ENCODE measurements at regions not wholly inside any gene's neighbourhood (a gene's known extent, or its start where the extent isn't known, plus 50 kb on each side); places are given as distances from the start of the nearest gene placed in this dataset.

DNA sequence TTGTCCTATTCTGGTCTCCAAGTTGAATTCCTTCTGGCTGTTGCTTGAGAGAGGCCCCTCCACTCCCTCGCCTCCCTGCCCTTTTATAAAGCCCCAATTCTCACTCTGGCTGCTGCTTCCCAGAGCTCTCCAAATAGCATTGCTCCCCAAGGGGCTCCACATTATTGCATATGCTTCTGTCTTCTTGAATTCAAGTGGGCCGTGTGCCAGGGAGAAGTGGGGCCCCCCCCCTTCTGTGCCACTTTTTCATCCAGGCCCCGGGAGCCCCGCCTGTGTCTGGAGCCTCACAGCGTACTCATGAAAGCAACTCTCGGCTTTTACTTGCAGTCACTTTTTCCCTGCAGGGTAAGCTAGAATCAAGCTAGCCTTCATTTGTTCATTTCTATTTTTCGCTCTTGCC lies 265.1 kb downstream of the CCSER2 start:
- no peak overlapping the region for H3K27ac ChIP-seq (ENCODE audit: insufficient read depth, low read length)
- H3K9me3 ChIP-seq (ENCODE audit: control insufficient read depth, insufficient read depth, low read depth, low read length): no peaks in the 10 kb centered on the region
- no peaks in the 10 kb centered on the region for H3K36me3 ChIP-seq (ENCODE audit: control insufficient read depth, insufficient read depth, low read length)
- H3K4me2 ChIP-seq (ENCODE audit: extremely low read depth, insufficient read depth, low read length): no peak overlapping the region
- no peak overlapping the region for H3K4me3 ChIP-seq (replicated peaks in 1 of 4; ENCODE audit: control extremely low read depth in 1 of 4, insufficient read depth in 1 of 4, low read depth in 3 of 4, low read length in 4 of 4)
- no peak overlapping the region for H2AFZ ChIP-seq (ENCODE audit: low read length)
- H3K79me2 ChIP-seq (ENCODE audit: control insufficient read depth, insufficient read depth, low read length): no peaks in the 10 kb centered on the region
- no peaks in the 10 kb centered on the region for H3K4me1 ChIP-seq (ENCODE audit: control insufficient read depth, extremely low read depth, insufficient read depth, low read length)
- no peaks in the 10 kb centered on the region for H3K27me3 ChIP-seq (ENCODE audit: control insufficient read depth, insufficient read depth, low read length)
- no peak overlapping the region for H3K9ac ChIP-seq (ENCODE audit: insufficient read depth, low read length)
- TF ChIP-seq CTCF (conservative IDR thresholded peaks at IDR 0.05 in 1 of 2, IDR thresholded peaks at IDR 0.05 in 1 of 2; ENCODE audit: low read depth in 1 of 2, low read length in 2 of 2) (no peak), EZH2 (IDR thresholded peaks at IDR 0.05; ENCODE audit: low read length, missing control alignments) (no peak)
- no peaks in the 10 kb centered on the region for H4K20me1 ChIP-seq (ENCODE audit: control insufficient read depth, extremely low read depth, insufficient read depth, low read length)
- no peak for DNase-seq (ENCODE audit: low read depth in 2 of 2)

DNA sequence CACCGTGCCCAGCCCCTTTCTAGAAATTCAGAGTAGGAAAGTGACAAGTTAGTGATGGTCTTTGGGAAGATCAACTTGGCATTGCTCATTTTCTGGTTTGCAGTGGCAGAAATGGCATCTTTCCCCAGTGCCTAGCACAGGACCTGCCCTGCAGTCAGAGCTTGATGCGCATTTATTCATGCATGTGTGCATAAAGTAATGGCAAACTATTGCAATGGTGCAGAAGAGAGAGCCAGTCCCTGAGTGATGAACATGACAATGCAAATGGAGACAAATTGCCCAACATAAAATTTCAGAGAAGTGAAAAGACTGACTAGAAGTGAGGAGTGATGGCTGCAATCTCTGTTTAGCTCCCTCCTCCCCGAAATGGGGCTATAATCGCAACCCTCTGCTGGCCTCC lies 268.2 kb downstream of the CCSER2 start:
- Histone ChIP-seq H3K36me3 (ENCODE audit: control insufficient read depth, insufficient read depth, low read length) (no peaks in the 10 kb centered on the region), H3K9ac (ENCODE audit: insufficient read depth, low read length) (no peak overlapping the region), H3K27ac (ENCODE audit: insufficient read depth, low read length) (no peak overlapping the region), H3K4me1 (ENCODE audit: control insufficient read depth, extremely low read depth, insufficient read depth, low read length) (no peaks in the 10 kb centered on the region), H2AFZ (ENCODE audit: low read length) (no peak overlapping the region), H4K20me1 (ENCODE audit: control insufficient read depth, extremely low read depth, insufficient read depth, low read length) (no peaks in the 10 kb centered on the region), H3K4me2 (ENCODE audit: extremely low read depth, insufficient read depth, low read length) (no peak overlapping the region), H3K4me3 (replicated peaks in 1 of 4; ENCODE audit: control extremely low read depth in 1 of 4, insufficient read depth in 1 of 4, low read depth in 3 of 4, low read length in 4 of 4) (no peak overlapping the region), H3K9me3 (ENCODE audit: control insufficient read depth, insufficient read depth, low read depth, low read length) (no peaks in the 10 kb centered on the region), H3K27me3 (ENCODE audit: control insufficient read depth, insufficient read depth, low read length) (no peaks in the 10 kb centered on the region), H3K79me2 (ENCODE audit: control insufficient read depth, insufficient read depth, low read length) (no peaks in the 10 kb centered on the region)
- no peak for TF ChIP-seq EZH2 (IDR thresholded peaks at IDR 0.05; ENCODE audit: low read length, missing control alignments)
- no peak for TF ChIP-seq CTCF (conservative IDR thresholded peaks at IDR 0.05 in 1 of 2, IDR thresholded peaks at IDR 0.05 in 1 of 2; ENCODE audit: low read depth in 1 of 2, low read length in 2 of 2)
- DNase-seq (ENCODE audit: low read depth in 2 of 2): no peak

DNA sequence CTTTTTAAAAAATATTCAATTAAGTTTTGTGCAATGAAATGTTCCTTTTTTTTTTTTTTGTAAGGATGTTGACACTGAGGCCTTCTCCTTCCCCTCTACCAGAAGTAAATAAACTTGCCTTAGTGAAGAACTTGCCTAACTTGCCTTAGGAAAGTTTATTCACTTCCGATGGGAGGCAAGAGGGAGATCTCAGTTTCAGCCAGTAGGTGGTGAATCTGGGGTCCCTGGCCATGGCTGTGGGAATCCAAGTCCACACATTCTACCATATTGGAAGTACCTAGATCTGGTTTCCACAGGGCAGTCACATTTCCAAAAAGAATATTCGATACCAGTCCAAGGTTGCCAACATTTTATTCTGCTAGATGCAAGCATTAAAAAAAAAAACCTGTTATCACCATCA lies 270.9 kb downstream of the CCSER2 start:
- Histone ChIP-seq H3K4me3 (replicated peaks in 1 of 4; ENCODE audit: control extremely low read depth in 1 of 4, insufficient read depth in 1 of 4, low read depth in 3 of 4, low read length in 4 of 4) (no peak overlapping the region), H3K4me1 (ENCODE audit: control insufficient read depth, extremely low read depth, insufficient read depth, low read length) (no peaks in the 10 kb centered on the region), H3K79me2 (ENCODE audit: control insufficient read depth, insufficient read depth, low read length) (no peaks in the 10 kb centered on the region), H3K9me3 (ENCODE audit: control insufficient read depth, insufficient read depth, low read depth, low read length) (no peaks in the 10 kb centered on the region), H3K9ac (ENCODE audit: insufficient read depth, low read length) (no peak overlapping the region), H3K4me2 (ENCODE audit: extremely low read depth, insufficient read depth, low read length) (no peak overlapping the region), H3K27ac (ENCODE audit: insufficient read depth, low read length) (no peak overlapping the region), H3K27me3 (ENCODE audit: control insufficient read depth, insufficient read depth, low read length) (no peaks in the 10 kb centered on the region), H4K20me1 (ENCODE audit: control insufficient read depth, extremely low read depth, insufficient read depth, low read length) (no peaks in the 10 kb centered on the region), H2AFZ (ENCODE audit: low read length) (no peak overlapping the region), H3K36me3 (ENCODE audit: control insufficient read depth, insufficient read depth, low read length) (no peaks in the 10 kb centered on the region)
- TF ChIP-seq CTCF (conservative IDR thresholded peaks at IDR 0.05 in 1 of 2, IDR thresholded peaks at IDR 0.05 in 1 of 2; ENCODE audit: low read depth in 1 of 2, low read length in 2 of 2) (no peak), EZH2 (IDR thresholded peaks at IDR 0.05; ENCODE audit: low read length, missing control alignments) (no peak)
- no peak for DNase-seq (ENCODE audit: low read depth in 2 of 2)

Data from fibroblast of lung (primary cell).